ENCODE measurements at regions not wholly inside any gene's neighbourhood (a gene's known extent, or its start where the extent isn't known, plus 50 kb on each side); places are given as distances from the start of the nearest gene placed in this dataset.

GRCh38 chr7:25617673-25618072 lies 389.4 kb upstream of the NPVF start:
- no peak overlapping the region for H3K27ac ChIP-seq (ENCODE audit: low read depth, low read length)
- DNase-seq (ENCODE audit: low read depth, low spot score) (no peak), ATAC-seq (no peak)
- H3K4me3 ChIP-seq (replicated peaks in 1 of 2; ENCODE audit: low read depth in 1 of 2, low read length in 2 of 2): no peak overlapping the region
- intact Hi-C loops (cut with micrococcal nuclease): no loop called here
- H2AFZ ChIP-seq (ENCODE audit: low read depth, low read length, poor library complexity, severe bottlenecking): no peak overlapping the region
- H3K27me3 ChIP-seq (ENCODE audit: insufficient read depth, low read length): peaks cover 39% of the 10 kb centered on the region
- no peaks in the 10 kb centered on the region for H3K9me3 ChIP-seq (ENCODE audit: control insufficient read depth in 1 of 2, insufficient read depth in 1 of 2, low read depth in 1 of 2, low read length in 2 of 2)
- ChIA-PET RAD21 (ENCODE audit: low non-redundant PET in 1 of 2, low total read pairs in 2 of 2, uncharacterized antibody in 2 of 2, unreplicated experiment in 2 of 2) (no interaction called here), POLR2A (no interaction called here), CTCF (no interaction called here)
- no peaks in the 10 kb centered on the region for H3K9me2 ChIP-seq (ENCODE audit: insufficient read depth)
- no peaks in the 10 kb centered on the region for H3K4me1 ChIP-seq (ENCODE audit: control insufficient read depth in 1 of 2, insufficient read depth in 2 of 2, low read length in 2 of 2)
- no peaks in the 10 kb centered on the region for H3K36me3 ChIP-seq (ENCODE audit: control insufficient read depth in 1 of 2, insufficient read depth in 2 of 2, low read length in 2 of 2)
- TF ChIP-seq ATF3 (IDR thresholded peaks at IDR 0.05) (no peak), POLR2AphosphoS5 (IDR thresholded peaks at IDR 0.05; ENCODE audit: low read depth, low read length) (no peak), JUND (IDR thresholded peaks at IDR 0.05) (no peak), EZH2 (IDR thresholded peaks at IDR 0.05) (no peak), POLR2A (IDR thresholded peaks at IDR 0.05; ENCODE audit: borderline replicate concordance, extremely low read depth, insufficient read depth, insufficient read length) (no peak), CTCF (IDR thresholded peaks at IDR 0.05 in 2 of 3, conservative IDR thresholded peaks at IDR 0.05 in 1 of 3; ENCODE audit: borderline replicate concordance in 1 of 3, insufficient read depth in 1 of 3, low read depth in 2 of 3, low read length in 2 of 3) (no peak), SIN3A (IDR thresholded peaks at IDR 0.05; ENCODE audit: low read depth) (no peak), CBX3 (IDR thresholded peaks at IDR 0.05; ENCODE audit: low read depth) (no peak), ZNF274 (IDR thresholded peaks at IDR 0.05; ENCODE audit: low read depth, low read length) (no peak), ZBTB33 (IDR thresholded peaks at IDR 0.05; ENCODE audit: extremely low read depth, insufficient replicate concordance, low read length) (no peak), YY1 (IDR thresholded peaks at IDR 0.05; ENCODE audit: extremely low read depth, insufficient replicate concordance, low read depth, low read length) (no peak), TCF7L2 (IDR thresholded peaks at IDR 0.05; ENCODE audit: borderline replicate concordance, extremely low read depth, insufficient read depth, insufficient read length) (no peak), ELF1 (IDR thresholded peaks at IDR 0.05; ENCODE audit: borderline replicate concordance, low read depth) (no peak), EZH2phosphoT487 (IDR thresholded peaks at IDR 0.05; ENCODE audit: borderline replicate concordance) (no peak), FOSL1 (IDR thresholded peaks at IDR 0.05; ENCODE audit: low read depth) (no peak), RAD21 (IDR thresholded peaks at IDR 0.05; ENCODE audit: low read depth) (no peak), MAX (IDR thresholded peaks at IDR 0.05) (no peak), SRF (IDR thresholded peaks at IDR 0.05; ENCODE audit: low read depth) (no peak), SP1 (IDR thresholded peaks at IDR 0.05; ENCODE audit: low read depth) (no peak), EGR1 (IDR thresholded peaks at IDR 0.05; ENCODE audit: low read depth) (no peak)
- no peaks in the 10 kb centered on the region for H3K79me2 ChIP-seq (ENCODE audit: insufficient read depth, low read length)
- no peak overlapping the region for H3K4me2 ChIP-seq (ENCODE audit: low read length)
- BruUV-seq (replicated peaks): no TSS peak
- no peak overlapping the region for H3K9ac ChIP-seq (ENCODE audit: low read length)
- no peaks in the 10 kb centered on the region for H4K20me1 ChIP-seq (ENCODE audit: insufficient read depth)

Data from HCT116 (cell line).